ENCODE measurements at regions not wholly inside any gene's neighbourhood (a gene's known extent, or its start where the extent isn't known, plus 50 kb on each side); places are given as distances from the start of the nearest gene placed in this dataset.
"Not testable (repeated sequence)": the region's sequence is repeated elsewhere in the genome, so short reads cannot be mapped to it uniquely, and the experiment has no call there.

DNA sequence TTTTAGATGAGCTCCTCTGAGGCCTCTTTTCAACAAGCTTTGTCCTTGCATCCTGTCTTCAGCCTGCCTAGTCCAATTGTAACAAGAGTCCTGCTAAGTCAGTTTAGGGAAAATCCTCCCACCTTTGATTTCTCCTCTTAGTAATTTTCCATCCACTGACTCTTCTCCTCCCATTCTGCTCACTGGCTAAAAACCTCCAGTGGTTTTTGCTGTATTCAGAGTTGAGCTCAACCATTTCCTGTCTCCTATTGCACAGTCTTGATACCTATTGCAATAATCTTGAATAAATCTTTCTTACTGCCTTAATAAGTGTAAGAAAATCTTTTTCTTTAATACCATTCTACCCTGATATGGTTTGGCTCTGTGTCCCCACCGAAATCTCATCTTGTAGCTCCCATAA is 117.8 kb upstream of the ENPP6 start:
- DNase-seq, result no peak

DNA sequence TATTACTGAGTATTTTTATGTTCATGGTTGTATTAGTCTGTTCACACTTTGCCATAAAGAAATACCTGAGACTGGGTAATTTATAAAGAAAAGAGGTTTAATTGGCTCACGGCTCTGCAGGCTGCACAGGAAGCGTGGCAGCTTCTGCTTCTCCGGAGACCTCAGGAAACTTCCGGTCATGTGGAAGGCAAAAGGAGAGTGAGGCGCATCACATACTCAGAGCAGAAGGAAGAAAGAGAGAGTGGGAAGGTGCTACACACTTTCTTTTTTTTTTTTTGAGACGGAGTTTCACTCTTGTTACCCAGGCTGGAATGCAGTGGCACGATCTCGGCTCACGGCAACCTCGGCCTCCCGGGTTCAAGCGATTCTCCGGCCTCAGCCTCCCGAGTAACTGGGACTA is 115.8 kb upstream of the ENPP6 start:
- DNase-seq, result not testable (repeated sequence)

- no peak for DNase-seq
These were observed 113.8 kb upstream of the ENPP6 start for GRCh38 chr4:184331268-184331995.

- DNase-seq, result not testable (repeated sequence)
These were observed 112.9 kb upstream of the ENPP6 start for GRCh38 chr4:184330517-184331094.

DNA sequence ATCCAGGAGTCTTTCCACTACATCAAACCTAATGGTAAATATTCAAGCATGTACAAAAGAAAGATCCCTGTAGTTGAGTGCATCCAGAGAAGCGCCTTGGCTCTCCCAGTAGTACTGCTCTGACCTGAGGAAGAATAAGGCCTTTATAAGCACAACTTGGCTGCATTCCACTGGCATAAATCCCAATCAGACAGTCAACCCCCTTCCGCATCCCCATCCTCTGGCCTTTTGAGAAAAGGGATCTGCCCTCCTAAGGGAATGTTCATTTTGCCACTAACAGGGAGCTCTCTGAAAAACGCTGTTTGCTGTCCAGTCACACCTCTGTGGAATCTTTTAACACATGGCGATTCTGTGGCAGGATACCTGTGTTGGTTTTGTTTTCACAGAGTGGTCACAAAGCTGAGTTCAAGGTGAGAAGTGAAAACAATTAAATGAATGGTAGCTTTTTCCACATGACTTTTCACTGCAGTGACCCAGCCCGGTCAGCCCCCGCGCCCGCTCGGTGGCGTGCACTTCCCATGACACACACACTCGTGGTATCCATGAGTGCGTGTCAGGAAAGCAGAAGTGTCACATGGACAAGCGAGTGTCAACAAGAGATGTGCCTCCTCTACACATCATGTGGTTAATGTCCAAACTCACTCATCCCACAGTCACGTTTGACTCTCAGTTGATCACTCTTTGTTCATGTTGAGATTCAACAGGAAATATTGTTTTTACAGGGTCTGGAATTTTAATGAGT is 112.2 kb upstream of the ENPP6 start:
- no peak for DNase-seq

DNA sequence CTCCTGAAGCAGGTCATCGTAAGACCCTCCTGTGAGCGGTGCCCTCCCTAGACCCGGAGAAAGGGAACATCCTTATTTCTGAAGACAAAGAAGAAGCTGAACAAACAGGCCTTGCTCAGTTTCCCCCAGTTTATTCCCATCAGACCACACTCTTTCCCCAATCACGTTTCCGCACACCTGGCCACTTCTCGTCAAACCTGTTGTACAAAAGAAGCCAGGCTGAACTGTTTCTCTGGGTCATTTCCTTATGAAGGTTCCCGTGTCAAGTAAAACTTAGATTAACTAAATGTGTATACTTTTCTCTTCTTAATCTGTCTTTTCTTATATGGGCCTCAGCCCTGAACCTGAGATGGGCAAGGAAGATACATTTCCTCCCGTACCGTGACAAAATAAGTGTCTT is 111.6 kb upstream of the ENPP6 start:
- DNase-seq, result no peak

- no peak for DNase-seq
These were observed 110.5 kb upstream of the ENPP6 start for GRCh38 chr4:184328022-184328736.

GRCh38 chr4:184324939-184325477 is 107.3 kb upstream of the ENPP6 start:
- no peak for DNase-seq

GRCh38 chr4:184322328-184323025 is 104.8 kb upstream of the ENPP6 start:
- DNase-seq, result no peak

DNA sequence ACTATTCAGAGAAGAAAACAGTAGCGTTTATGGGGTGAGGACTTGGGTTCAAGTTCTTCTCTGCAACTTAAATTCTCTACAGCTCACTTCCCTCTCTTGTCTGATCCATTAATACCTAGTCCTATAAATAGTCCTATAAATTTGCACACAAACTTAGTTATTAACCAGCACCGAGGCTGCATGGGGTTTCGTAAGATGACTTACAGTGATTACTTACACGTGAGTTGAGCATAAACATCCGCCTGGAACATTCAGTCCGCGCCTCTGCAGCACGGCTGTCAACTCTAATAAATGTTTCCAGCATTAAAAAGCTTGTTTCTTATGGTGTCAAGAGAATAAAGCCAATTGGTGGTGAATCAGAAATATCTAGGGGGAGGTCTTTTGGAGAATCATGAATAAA is 103.0 kb upstream of the ENPP6 start:
- no peak for DNase-seq

- no peak for DNase-seq
These were observed 101.2 kb upstream of the ENPP6 start for GRCh38 chr4:184318852-184319251.

- no peak for DNase-seq
These were observed 99.7 kb upstream of the ENPP6 start for GRCh38 chr4:184317234-184317918.

GRCh38 chr4:184316821-184317220 is 99.1 kb upstream of the ENPP6 start:
- no peak for DNase-seq

DNA sequence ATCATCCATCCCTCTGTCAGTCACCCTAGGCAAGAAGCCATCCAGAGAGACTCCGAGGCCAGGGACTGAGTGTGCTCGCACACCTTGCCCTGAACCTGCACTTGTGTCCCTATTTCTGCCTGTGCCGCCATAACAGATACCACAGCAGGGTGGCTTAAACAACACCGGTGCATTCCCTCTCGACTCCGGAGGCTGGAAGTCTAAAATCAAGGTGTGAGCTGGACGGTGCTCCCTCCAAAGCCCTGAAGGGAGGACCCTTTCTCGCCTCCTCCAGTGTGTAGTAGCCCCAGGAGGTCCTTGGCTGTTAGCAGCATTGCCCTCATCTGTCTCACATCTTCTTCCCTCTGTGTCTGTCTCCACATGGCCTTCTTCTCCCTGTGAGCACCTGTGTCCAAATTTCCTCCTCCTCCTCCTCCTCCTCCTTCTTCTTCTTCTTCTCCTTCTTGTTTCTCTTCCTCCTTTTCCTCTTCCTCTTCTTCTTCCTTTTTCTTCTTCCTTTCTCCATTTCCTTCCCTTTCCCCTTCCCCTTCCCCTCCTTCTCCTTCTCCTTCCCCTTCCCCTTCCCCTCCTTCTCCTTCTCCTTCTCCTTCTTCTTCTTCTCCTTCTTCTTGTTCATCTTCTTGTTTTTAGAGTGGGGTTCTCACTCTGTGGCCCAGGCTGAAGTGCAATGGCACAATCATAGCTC is 98.1 kb upstream of the ENPP6 start:
- DNase-seq, result no peak

GRCh38 chr4:184313702-184314659 is 96.3 kb upstream of the ENPP6 start:
- DNase-seq, result no peak

GRCh38 chr4:184313058-184313581 is 95.4 kb upstream of the ENPP6 start:
- DNase-seq, result no peak

DNA sequence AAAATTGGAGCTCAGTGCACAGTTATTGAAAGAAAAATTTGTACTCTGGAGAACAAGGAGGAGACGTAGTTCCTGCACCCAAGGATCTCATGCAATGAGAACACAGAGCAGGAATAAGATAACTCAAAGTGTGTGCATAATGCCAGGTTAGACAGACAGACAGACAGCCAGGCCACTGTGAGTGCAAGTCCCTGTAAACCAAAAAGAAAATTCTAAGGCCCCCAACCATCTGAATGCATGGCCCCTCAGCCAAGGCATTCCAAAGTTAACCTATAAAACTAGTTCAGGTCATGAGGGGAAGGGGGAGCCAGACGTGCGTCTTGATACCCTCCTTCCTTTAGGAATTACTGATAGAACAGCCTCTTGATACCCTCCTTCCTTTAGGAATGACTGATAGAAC is 94.5 kb upstream of the ENPP6 start:
- no peak for DNase-seq

DNA sequence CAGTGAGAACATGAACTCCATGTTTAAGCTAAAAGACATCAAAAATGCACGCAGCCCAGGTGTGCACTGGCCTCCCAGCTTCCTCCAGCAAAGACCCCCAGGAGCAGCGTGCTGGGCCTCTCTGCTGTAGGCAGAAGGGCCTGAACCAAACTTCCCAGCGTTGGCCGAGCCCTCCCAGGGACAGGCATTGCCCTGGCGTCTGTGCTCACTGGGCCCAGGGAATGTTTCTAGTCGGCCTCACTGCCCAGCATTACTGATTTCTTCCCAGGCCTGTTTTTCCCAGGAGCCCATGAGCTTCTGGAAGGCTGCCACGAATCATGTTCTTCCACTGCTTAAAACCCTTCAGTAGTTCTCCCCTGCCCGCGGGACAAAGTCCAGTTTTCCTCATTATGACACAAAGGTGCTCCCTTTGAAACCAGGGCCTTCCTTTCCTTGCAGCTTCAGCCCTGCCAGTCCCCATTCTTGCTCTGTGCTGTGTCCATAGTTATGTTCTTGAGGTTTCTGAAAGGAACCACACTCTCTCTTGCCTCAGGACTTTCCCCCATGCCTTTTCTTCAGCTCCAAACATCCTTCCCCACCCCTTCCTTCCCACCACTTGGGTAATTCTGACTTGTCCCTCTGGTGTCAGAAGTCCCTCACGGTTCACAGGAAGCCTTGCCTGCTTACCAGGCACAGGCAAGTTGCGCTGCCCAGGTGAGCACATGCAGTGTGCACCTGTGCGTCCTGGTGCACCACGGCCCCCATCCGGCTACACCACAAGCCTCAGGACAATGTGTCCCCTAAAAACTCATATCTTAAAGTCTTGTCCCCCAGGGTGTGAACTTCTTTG is 93.4 kb upstream of the ENPP6 start:
- DNase-seq, result no peak

GRCh38 chr4:184310171-184310567 is 92.5 kb upstream of the ENPP6 start:
- peak; percentile 58 for DNase-seq
